Esophagus muscularis mucosa (tissue), 4 donors: ENCODE measurements at regions not wholly inside any gene's neighbourhood (a gene's known extent, or its start where the extent isn't known, plus 50 kb on each side); places are given as distances from the start of the nearest gene placed in this dataset.

Experiments
- CTCF ChIP-seq, 3 experiments: fragments of 200-600 bp in 2 of 3; fragments of 450-650 bp in 1 of 3; sonication (generic) in 2 of 3; IDR thresholded peaks; one replicate each; pipeline ENCODE4 v1.5.1; 2017 to 2019; ENCODE audit warnings: antibody characterized with exemption in 3 of 3, mild to moderate bottlenecking in 2 of 3, moderate library complexity in 1 of 3
- EP300 ChIP-seq: sonication (generic); formaldehyde crosslinking; IDR thresholded peaks from one replicate; pipeline ENCODE4 v1.6.1; 2017; ENCODE audit warnings: antibody characterized with exemption
- POLR2A ChIP-seq: fragments of 450-650 bp; IDR thresholded peaks from one replicate; pipeline ENCODE4 v1.6.1; 2017; ENCODE audit warnings: antibody characterized with exemption, moderate library complexity, mild to moderate bottlenecking, low read depth

- TF ChIP-seq EP300 (no peak), CTCF (IDR thresholded peaks at IDR 0.05) (peak; percentile 26 to 60 (median 48)), POLR2A (no peak)
Measured at GRCh38 chr6:141988954-141989705, 143.6 kb upstream of the GJE1 start.
